HEK293T (cell line): ENCODE measurements at regions not wholly inside any gene's neighbourhood (a gene's known extent, or its start where the extent isn't known, plus 50 kb on each side); places are given as distances from the start of the nearest gene placed in this dataset.

Source experiments
- CTCF ChIA-PET: fragments of 350-600 bp; formaldehyde crosslinking; extraction: SDS; loops from one replicate; lab custom pipeline; 2021; ENCODE audit warnings: antibody characterized with exemption, inconsistent platforms; lab: Yijun Ruan, JAX
- POLR2A ChIA-PET: fragments of 350-600 bp; formaldehyde crosslinking; extraction: SDS; loops from one replicate; lab custom pipeline; 2020; ENCODE audit warnings: antibody characterized with exemption, inconsistent platforms; lab: Yijun Ruan, JAX
- DNase-seq: peaks from one replicate; pipeline ENCODE4 v3.0.0; 2012; ENCODE audit warnings: mixed read lengths; ENCODE audit errors: extremely low spot score
- ARNT ChIP-seq: fragments of 450-650 bp; IDR thresholded peaks from 2 replicates; pipeline ENCODE4 v1.6.1; 2017; ENCODE audit warnings: mild to moderate bottlenecking
- BHLHE40 ChIP-seq: fragments of 450-650 bp; IDR thresholded peaks from 2 replicates; pipeline ENCODE4 v1.6.1; 2016; ENCODE audit warnings: mild to moderate bottlenecking, moderate library complexity, borderline replicate concordance
- CTBP1 ChIP-seq: fragments of 450-650 bp; IDR thresholded peaks from 2 replicates; pipeline ENCODE4 v1.6.1; 2016; ENCODE audit warnings: borderline replicate concordance
- ELF4 ChIP-seq: fragments of 450-650 bp; IDR thresholded peaks from 2 replicates; pipeline ENCODE4 v1.6.1; 2017; ENCODE audit warnings: antibody characterized with exemption
- FOXA1 ChIP-seq: fragments of 450-650 bp; IDR thresholded peaks from 2 replicates; pipeline ENCODE4 v1.6.1; 2016; ENCODE audit warnings: mild to moderate bottlenecking
- FOXK2 ChIP-seq: fragments of 450-650 bp; IDR thresholded peaks from 2 replicates; pipeline ENCODE4 v1.6.1; 2016; ENCODE audit warnings: mild to moderate bottlenecking
- FOXM1 ChIP-seq: fragments of 450-650 bp; IDR thresholded peaks from 2 replicates; pipeline ENCODE4 v1.6.1; 2017; ENCODE audit warnings: mild to moderate bottlenecking, borderline replicate concordance
- HDGF ChIP-seq: fragments of 450-650 bp; IDR thresholded peaks from 2 replicates; pipeline ENCODE4 v1.6.1; 2017; ENCODE audit warnings: antibody characterized with exemption, borderline replicate concordance
- L3MBTL2 ChIP-seq: fragments of 450-650 bp; conservative IDR thresholded peaks from 2 replicates; pipeline ENCODE4 v1.6.1; 2016; ENCODE audit warnings: mild to moderate bottlenecking
- LEF1 ChIP-seq: fragments of 450-650 bp; IDR thresholded peaks from 2 replicates; pipeline ENCODE4 v1.6.1; 2017; ENCODE audit warnings: mild to moderate bottlenecking, borderline replicate concordance
- NFRKB ChIP-seq: fragments of 450-650 bp; IDR thresholded peaks from 2 replicates; pipeline ENCODE4 v1.6.1; 2016; ENCODE audit warnings: mild to moderate bottlenecking, moderate library complexity
- SP1 ChIP-seq: fragments of 450-650 bp; IDR thresholded peaks from 2 replicates; pipeline ENCODE4 v1.6.1; 2017
- SUZ12 ChIP-seq: fragments of 450-650 bp; IDR thresholded peaks from 2 replicates; pipeline ENCODE4 v1.6.1; 2016; ENCODE audit warnings: mild to moderate bottlenecking
- TARDBP ChIP-seq: fragments of 450-650 bp; IDR thresholded peaks from 2 replicates; pipeline ENCODE4 v1.6.1; 2016
- ZNF384 ChIP-seq: fragments of 450-650 bp; IDR thresholded peaks from 2 replicates; pipeline ENCODE4 v1.6.1; 2016
- TF ChIP-seq, protein P1 (sequence below): fragments of 450-650 bp; IDR thresholded peaks from 2 replicates; pipeline ENCODE4 v1.6.1; 2016

DNA sequence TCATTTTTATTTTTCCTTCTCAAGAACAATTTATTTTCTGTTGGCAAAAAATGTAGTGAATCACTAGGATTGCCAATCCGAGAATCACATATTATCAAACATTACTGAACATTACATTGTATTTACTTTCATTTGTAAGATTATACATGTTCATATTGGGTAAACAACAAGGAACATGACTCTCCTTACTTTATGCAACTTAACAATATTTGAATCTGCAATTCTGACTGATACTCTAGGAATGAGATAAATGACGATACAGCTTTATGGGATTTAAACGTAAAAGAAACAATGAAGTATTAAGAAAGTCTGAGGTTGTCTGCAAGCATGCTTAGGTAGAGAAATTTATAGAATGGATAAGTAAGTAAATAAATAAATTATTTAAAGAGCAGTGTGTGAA is 2302.9 kb downstream of the MAT2B start:
- ChIA-PET CTCF (no interaction called here), POLR2A (no interaction called here)
- no peak for TF ChIP-seq ARNT
- no peak for TF ChIP-seq TARDBP
- no peak for TF ChIP-seq L3MBTL2
- no peak for TF ChIP-seq ELF4
- no peak for TF ChIP-seq FOXK2
- DNase-seq, result no peak

- DNase-seq, result no peak
- ChIA-PET POLR2A (no interaction called here), CTCF (no interaction called here)
- no peak for TF ChIP-seq FOXA1
- no peak for TF ChIP-seq BHLHE40
- TF ChIP-seq SUZ12, result no peak
- no peak for TF ChIP-seq SP1
- no peak for TF ChIP-seq HDGF
- no peak for TF ChIP-seq TARDBP
- no peak for TF ChIP-seq FOXK2
- TF ChIP-seq ARNT, result no peak
- TF ChIP-seq, protein P1, sequence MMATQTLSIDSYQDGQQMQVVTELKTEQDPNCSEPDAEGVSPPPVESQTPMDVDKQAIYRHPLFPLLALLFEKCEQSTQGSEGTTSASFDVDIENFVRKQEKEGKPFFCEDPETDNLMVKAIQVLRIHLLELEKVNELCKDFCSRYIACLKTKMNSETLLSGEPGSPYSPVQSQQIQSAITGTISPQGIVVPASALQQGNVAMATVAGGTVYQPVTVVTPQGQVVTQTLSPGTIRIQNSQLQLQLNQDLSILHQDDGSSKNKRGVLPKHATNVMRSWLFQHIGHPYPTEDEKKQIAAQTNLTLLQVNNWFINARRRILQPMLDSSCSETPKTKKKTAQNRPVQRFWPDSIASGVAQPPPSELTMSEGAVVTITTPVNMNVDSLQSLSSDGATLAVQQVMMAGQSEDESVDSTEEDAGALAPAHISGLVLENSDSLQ, result no peak
- no peak for TF ChIP-seq ZNF384
- no peak for TF ChIP-seq CTBP1
- no peak for TF ChIP-seq NFRKB
- no peak for TF ChIP-seq FOXM1
- no peak for TF ChIP-seq LEF1
- TF ChIP-seq ELF4, result no peak
- TF ChIP-seq L3MBTL2, result no peak
Measured at GRCh38 chr5:165809914-165810313, 2304.5 kb downstream of the MAT2B start.

DNA sequence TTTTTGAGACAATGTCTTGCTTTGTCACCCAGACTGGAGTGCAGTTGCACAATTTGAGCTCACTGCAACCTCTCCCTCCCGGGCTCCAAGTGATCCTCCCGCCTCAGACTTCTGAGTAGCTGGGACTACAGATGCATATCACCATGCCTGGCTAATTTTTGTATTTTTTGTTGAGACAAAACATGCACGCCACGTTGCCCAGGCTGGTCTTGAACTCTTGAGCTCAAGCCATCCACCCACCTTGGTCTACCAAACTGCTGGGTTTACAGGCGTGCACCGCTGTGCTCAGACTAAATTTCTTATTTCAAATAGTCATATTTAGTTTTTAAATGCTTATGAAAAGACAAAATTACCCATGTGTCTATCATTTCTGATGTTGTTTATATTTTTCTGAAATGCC is 2324.1 kb downstream of the MAT2B start:
- ChIA-PET CTCF (no interaction called here), POLR2A (no interaction called here)
- no peak for DNase-seq
- TF ChIP-seq CTBP1 (no peak), FOXK2 (no peak), ELF4 (no peak), HDGF (no peak), SUZ12 (no peak), ZNF384 (no peak), SP1 (no peak), LEF1 (no peak), FOXM1 (no peak), ARNT (no peak), NFRKB (no peak), FOXA1 (no peak)

- TF ChIP-seq FOXK2 (no peak), NFRKB (no peak), LEF1 (no peak), CTBP1 (no peak), ZNF384 (no peak), SP1 (no peak), HDGF (no peak), L3MBTL2 (no peak), FOXM1 (no peak), SUZ12 (no peak)
- TF ChIP-seq, protein P1, result no peak
- ChIA-PET POLR2A (no interaction called here), CTCF (no interaction called here)
- DNase-seq, result no peak
Measured at GRCh38 chr5:165834891-165835290, 2329.5 kb downstream of the MAT2B start.

GRCh38 chr5:165836046-165836445 is 2330.6 kb downstream of the MAT2B start:
- TF ChIP-seq LEF1, result no peak
- TF ChIP-seq, protein P1, result no peak
- no peak for DNase-seq
- CTCF ChIA-PET, result no interaction called here
- POLR2A ChIA-PET, result no interaction called here

DNA sequence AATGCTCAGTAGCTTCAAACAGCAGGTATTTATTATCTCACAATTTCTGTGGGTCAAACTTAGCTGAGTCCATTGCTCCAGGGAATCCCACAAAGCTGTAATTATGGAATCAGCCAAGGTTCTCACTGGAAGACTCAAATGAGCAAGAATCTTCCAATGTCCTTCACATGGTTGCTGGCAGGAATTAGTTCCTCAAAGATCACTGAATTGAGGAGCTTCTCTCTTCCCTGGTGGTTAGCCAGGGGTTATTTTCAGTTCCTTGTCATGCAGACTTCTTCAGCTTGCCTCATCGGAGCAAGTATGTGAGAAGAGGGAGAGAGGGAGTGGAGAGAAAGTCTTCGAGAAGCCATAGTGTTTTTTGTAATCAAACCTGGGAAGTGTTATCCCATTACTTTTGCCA is 2331.9 kb downstream of the MAT2B start:
- ChIA-PET POLR2A (no interaction called here), CTCF (no interaction called here)
- TF ChIP-seq NFRKB (no peak), ELF4 (no peak), L3MBTL2 (no peak), ZNF384 (no peak), HDGF (no peak), FOXA1 (no peak), TARDBP (no peak), BHLHE40 (no peak), FOXM1 (no peak), ARNT (no peak), SUZ12 (no peak), CTBP1 (no peak), FOXK2 (no peak), SP1 (no peak), LEF1 (no peak)
- TF ChIP-seq, protein P1, result no peak
- DNase-seq, result no peak
